ENCODE measurements at regions not wholly inside any gene's neighbourhood (a gene's known extent, or its start where the extent isn't known, plus 50 kb on each side); places are given as distances from the start of the nearest gene placed in this dataset.

DNA sequence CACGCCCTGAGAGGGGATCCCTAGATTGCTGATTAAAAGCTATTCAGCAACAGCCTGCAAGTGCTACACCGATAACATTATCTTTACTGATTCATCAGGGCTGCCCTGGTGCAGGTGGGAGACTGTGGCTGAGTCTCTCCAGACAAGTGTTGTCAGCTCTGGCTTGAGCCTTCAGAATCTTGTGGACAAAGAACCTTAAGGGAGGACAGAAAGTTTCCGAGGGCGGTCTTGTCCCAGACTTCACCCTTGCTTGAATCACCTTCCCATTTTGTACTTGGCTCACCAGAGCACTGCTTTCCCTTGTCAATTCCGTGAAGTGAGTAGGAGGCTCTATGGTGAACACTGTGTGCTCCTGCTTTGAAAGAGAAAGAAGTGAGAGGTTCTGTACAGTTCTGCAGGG, 88.6 kb upstream of the PCSK2 start:
- H3K4me3 Mint-ChIP-seq = no peak overlapping the region
- no peaks in the 10 kb centered on the region for H3K36me3 Mint-ChIP-seq
- H3K4me1 Mint-ChIP-seq = no peaks in the 10 kb centered on the region
- no peak for DNase-seq (ENCODE audit: low spot score in 2 of 2, unreplicated experiment in 2 of 2)
- TF ChIP-seq CTCF (IDR thresholded peaks at IDR 0.05; ENCODE audit: unreplicated experiment) = no peak
- H3K27ac Mint-ChIP-seq = no peak overlapping the region
- H3K9me3 Mint-ChIP-seq = peaks cover 3% of the 10 kb centered on the region
- peaks cover 8% of the 10 kb centered on the region for H3K27me3 Mint-ChIP-seq (ENCODE audit: low read depth)

DNA sequence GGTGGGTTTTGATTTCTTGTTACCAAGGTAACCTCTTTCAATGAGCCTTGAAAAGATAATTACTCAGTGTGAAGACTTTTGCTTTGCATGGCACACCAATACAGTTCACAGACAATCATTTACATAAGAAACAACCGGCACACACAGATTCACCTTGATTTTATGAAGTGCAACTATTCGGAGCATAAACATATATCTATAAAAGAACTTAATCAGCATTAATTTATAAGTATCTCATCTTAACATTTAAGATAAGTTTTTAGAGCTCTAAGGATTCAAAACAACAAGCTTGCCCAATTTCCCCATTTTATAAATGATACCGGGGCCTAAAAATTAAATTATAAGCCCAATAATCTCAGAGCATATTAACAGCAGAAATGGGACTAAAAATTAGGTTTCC, 85.9 kb upstream of the PCSK2 start:
- Mint-ChIP-seq H3K4me1 (no peaks in the 10 kb centered on the region), H3K4me3 (no peak overlapping the region), H3K9me3 (peaks cover 3% of the 10 kb centered on the region), H3K36me3 (no peaks in the 10 kb centered on the region), H3K27me3 (ENCODE audit: low read depth) (peaks cover 15% of the 10 kb centered on the region), H3K27ac (no peak overlapping the region)
- no peak for DNase-seq (ENCODE audit: low spot score in 2 of 2, unreplicated experiment in 2 of 2)
- no peak for TF ChIP-seq CTCF (IDR thresholded peaks at IDR 0.05; ENCODE audit: unreplicated experiment)

- Mint-ChIP-seq H3K27me3 (ENCODE audit: low read depth) (peaks cover 15% of the 10 kb centered on the region), H3K4me1 (no peaks in the 10 kb centered on the region), H3K27ac (no peak overlapping the region), H3K36me3 (no peaks in the 10 kb centered on the region), H3K4me3 (no peak overlapping the region), H3K9me3 (peaks cover 3% of the 10 kb centered on the region)
- DNase-seq (ENCODE audit: low spot score in 2 of 2, unreplicated experiment in 2 of 2) = no peak
- no peak for TF ChIP-seq CTCF (IDR thresholded peaks at IDR 0.05; ENCODE audit: unreplicated experiment)
Measured at GRCh38 chr20:17141568-17141967, 85.3 kb upstream of the PCSK2 start.

- no peak overlapping the region for H3K27ac Mint-ChIP-seq
- no peaks in the 10 kb centered on the region for H3K36me3 Mint-ChIP-seq
- TF ChIP-seq CTCF (IDR thresholded peaks at IDR 0.05; ENCODE audit: unreplicated experiment) = no peak
- peaks cover 3% of the 10 kb centered on the region for H3K9me3 Mint-ChIP-seq
- H3K4me1 Mint-ChIP-seq = no peaks in the 10 kb centered on the region
- no peak for DNase-seq (ENCODE audit: low spot score in 2 of 2, unreplicated experiment in 2 of 2)
- H3K4me3 Mint-ChIP-seq = no peak overlapping the region
- peaks cover 13% of the 10 kb centered on the region for H3K27me3 Mint-ChIP-seq (ENCODE audit: low read depth)
Measured at GRCh38 chr20:17142666-17143065, 84.2 kb upstream of the PCSK2 start.

GRCh38 chr20:17150858-17151257, 76.0 kb upstream of the PCSK2 start:
- Mint-ChIP-seq H3K4me3 (no peak overlapping the region), H3K27ac (no peak overlapping the region), H3K9me3 (no peaks in the 10 kb centered on the region), H3K4me1 (no peaks in the 10 kb centered on the region), H3K36me3 (no peaks in the 10 kb centered on the region), H3K27me3 (ENCODE audit: low read depth) (peaks cover 59% of the 10 kb centered on the region)
- TF ChIP-seq CTCF (IDR thresholded peaks at IDR 0.05; ENCODE audit: unreplicated experiment) = no peak
- DNase-seq (ENCODE audit: low spot score in 2 of 2, unreplicated experiment in 2 of 2) = no peak

- H3K27me3 Mint-ChIP-seq (ENCODE audit: low read depth) = peaks cover 41% of the 10 kb centered on the region
- no peaks in the 10 kb centered on the region for H3K36me3 Mint-ChIP-seq
Measured at GRCh38 chr20:17155401-17155800, 71.4 kb upstream of the PCSK2 start.

More at GRCh38 chr20:17155401-17155800, 71.4 kb upstream of the PCSK2 start:
- Mint-ChIP-seq H3K4me3 (no peak overlapping the region), H3K4me1 (no peaks in the 10 kb centered on the region), H3K9me3 (peaks cover 7% of the 10 kb centered on the region), H3K27ac (no peak overlapping the region)
- TF ChIP-seq CTCF (IDR thresholded peaks at IDR 0.05; ENCODE audit: unreplicated experiment) = no peak
- DNase-seq (ENCODE audit: low spot score in 2 of 2, unreplicated experiment in 2 of 2) = no peak

All from mesothelial cell of epicardium (in vitro differentiated cells).